ENCODE measurements at regions not wholly inside any gene's neighbourhood (a gene's known extent, or its start where the extent isn't known, plus 50 kb on each side); places are given as distances from the start of the nearest gene placed in this dataset.

GRCh38 chr3:13266005-13266404 is 154.1 kb downstream of the NUP210 start:
- intact Hi-C loops (cut with DNase I; ENCODE audit: low total_unique reads), result no loop called here
- no peak overlapping the region for H3K4me3 ChIP-seq (ENCODE audit: low read depth, poor library complexity, severe bottlenecking)
- no peak for DNase-seq (ENCODE audit: low spot score in 2 of 2)
- 90 to 92% methylated on average over 8 of the region's 8 CpGs for WGBS, 2 donors
- TF ChIP-seq POLR2A (IDR thresholded peaks at IDR 0.05), result no peak
- TF ChIP-seq, protein P1, sequence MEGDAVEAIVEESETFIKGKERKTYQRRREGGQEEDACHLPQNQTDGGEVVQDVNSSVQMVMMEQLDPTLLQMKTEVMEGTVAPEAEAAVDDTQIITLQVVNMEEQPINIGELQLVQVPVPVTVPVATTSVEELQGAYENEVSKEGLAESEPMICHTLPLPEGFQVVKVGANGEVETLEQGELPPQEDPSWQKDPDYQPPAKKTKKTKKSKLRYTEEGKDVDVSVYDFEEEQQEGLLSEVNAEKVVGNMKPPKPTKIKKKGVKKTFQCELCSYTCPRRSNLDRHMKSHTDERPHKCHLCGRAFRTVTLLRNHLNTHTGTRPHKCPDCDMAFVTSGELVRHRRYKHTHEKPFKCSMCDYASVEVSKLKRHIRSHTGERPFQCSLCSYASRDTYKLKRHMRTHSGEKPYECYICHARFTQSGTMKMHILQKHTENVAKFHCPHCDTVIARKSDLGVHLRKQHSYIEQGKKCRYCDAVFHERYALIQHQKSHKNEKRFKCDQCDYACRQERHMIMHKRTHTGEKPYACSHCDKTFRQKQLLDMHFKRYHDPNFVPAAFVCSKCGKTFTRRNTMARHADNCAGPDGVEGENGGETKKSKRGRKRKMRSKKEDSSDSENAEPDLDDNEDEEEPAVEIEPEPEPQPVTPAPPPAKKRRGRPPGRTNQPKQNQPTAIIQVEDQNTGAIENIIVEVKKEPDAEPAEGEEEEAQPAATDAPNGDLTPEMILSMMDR (IDR thresholded peaks at IDR 0.05), result no peak

- intact Hi-C loops (cut with DNase I; ENCODE audit: low total_unique reads), result no loop called here
Measured at GRCh38 chr3:13265507-13265906, 154.6 kb downstream of the NUP210 start.

DNA sequence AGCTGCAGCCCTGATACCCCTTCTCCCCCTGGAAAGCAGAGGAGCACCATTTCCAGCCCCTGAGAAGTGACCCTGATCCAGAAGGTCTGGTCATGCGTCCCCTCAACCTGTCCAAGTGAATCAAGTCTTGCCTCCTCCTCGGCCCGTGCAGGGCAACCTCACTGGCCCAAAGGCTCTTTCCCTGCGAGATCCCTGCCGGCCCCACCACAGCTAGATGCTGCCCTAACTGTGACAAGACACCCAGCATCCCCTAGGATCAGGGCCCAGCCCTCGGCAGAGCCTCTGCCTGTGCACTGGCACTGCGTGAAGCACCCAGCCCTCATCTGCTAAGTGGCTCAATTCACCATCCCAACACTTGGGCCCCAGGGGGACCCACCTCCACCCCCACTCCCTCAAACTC is 155.1 kb downstream of the NUP210 start:
- no peak for DNase-seq (ENCODE audit: low spot score in 2 of 2)
- H3K4me3 ChIP-seq (ENCODE audit: low read depth, poor library complexity, severe bottlenecking), result no peak overlapping the region
- intact Hi-C loops (cut with DNase I; ENCODE audit: low total_unique reads), result no loop called here
- TF ChIP-seq POLR2A (IDR thresholded peaks at IDR 0.05), result no peak
- TF ChIP-seq, protein P1 (IDR thresholded peaks at IDR 0.05), result no peak
- WGBS, 2 donors, result 92 to 93% methylated on average over 7 of the region's 7 CpGs

More at GRCh38 chr3:13265507-13265906, 154.6 kb downstream of the NUP210 start:
- 79 to 83% methylated on average over 3 of the region's 3 CpGs for WGBS, 2 donors
- no peak overlapping the region for H3K4me3 ChIP-seq (ENCODE audit: low read depth, poor library complexity, severe bottlenecking)
- TF ChIP-seq, protein P1 (IDR thresholded peaks at IDR 0.05), result no peak
- no peak for TF ChIP-seq POLR2A (IDR thresholded peaks at IDR 0.05)
- DNase-seq (ENCODE audit: low spot score in 2 of 2), result no peak

DNA sequence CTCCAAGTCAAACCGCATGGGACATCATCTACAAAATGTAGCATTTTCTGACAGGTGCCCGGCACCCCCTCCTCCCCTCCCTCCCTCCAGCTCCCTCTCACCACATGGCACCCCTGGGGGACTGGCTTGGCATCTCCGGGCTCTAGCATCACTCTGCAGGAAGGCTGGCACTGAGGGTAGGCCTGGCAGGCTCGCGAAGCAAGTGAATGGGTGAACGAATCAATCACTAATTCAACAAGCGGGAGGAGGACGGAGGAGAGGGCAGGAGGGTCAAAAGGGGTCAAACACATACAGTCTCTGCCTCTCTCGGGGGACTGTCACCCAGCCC is 155.7 kb downstream of the NUP210 start:
- no peak for TF ChIP-seq POLR2A (IDR thresholded peaks at IDR 0.05)
- TF ChIP-seq, protein P1 (IDR thresholded peaks at IDR 0.05), result no peak
- 66 to 75% methylated on average over 9 of the region's 9 CpGs for WGBS, 2 donors
- H3K4me3 ChIP-seq (ENCODE audit: low read depth, poor library complexity, severe bottlenecking), result no peak overlapping the region
- intact Hi-C loops (cut with DNase I; ENCODE audit: low total_unique reads), result no loop called here
- no peak for DNase-seq (ENCODE audit: low spot score in 2 of 2)

- intact Hi-C loops (cut with DNase I; ENCODE audit: low total_unique reads), result no loop called here
- H3K4me3 ChIP-seq (ENCODE audit: low read depth, poor library complexity, severe bottlenecking), result no peak overlapping the region
- TF ChIP-seq, protein P1 (IDR thresholded peaks at IDR 0.05), result no peak
- no peak for TF ChIP-seq POLR2A (IDR thresholded peaks at IDR 0.05)
- 82 to 85% methylated on average over 26 of the region's 26 CpGs for WGBS, 2 donors
- DNase-seq (ENCODE audit: low spot score in 2 of 2), result no peak
Measured at GRCh38 chr3:13263770-13264467, 156.2 kb downstream of the NUP210 start.
